ENCODE measurements at regions not wholly inside any gene's neighbourhood (a gene's known extent, or its start where the extent isn't known, plus 50 kb on each side); places are given as distances from the start of the nearest gene placed in this dataset.

GRCh38 chr5:39475881-39476842 is 51.4 kb upstream of the DAB2 start:
- DNase-seq (ENCODE audit: low read depth): no peak

GRCh38 chr5:39475159-39475571 is 50.4 kb upstream of the DAB2 start:
- no peak for DNase-seq (ENCODE audit: low read depth)

All from activated T-cell treated with anti-CD3 and anti-CD28 coated beads for 24 hours (primary cell).